Endodermal cell (in vitro differentiated cells): ENCODE measurements at regions not wholly inside any gene's neighbourhood (a gene's known extent, or its start where the extent isn't known, plus 50 kb on each side); places are given as distances from the start of the nearest gene placed in this dataset.

Source experiments
- DNase-seq: peaks from one replicate; pipeline ENCODE4 v3.0.0-alpha.2; 2017
- H3K27ac ChIP-seq: 2 replicates; pipeline ENCODE4 v1.5.1; 2013; ENCODE audit warnings: mild to moderate bottlenecking, low read depth, low read length, moderate library complexity
- H3K27me3 ChIP-seq: 2 replicates; pipeline ENCODE4 v1.6.1; 2013; ENCODE audit warnings: mild to moderate bottlenecking, low read length, moderate library complexity; ENCODE audit not compliant: insufficient read depth, control insufficient read depth, poor library complexity, severe bottlenecking
- H3K36me3 ChIP-seq: 2 replicates; pipeline ENCODE4 v1.7.0; 2013; ENCODE audit warnings: mild to moderate bottlenecking, low read length, moderate library complexity; ENCODE audit not compliant: control insufficient read depth, insufficient read depth
- H3K4me1 ChIP-seq: one replicate; pipeline ENCODE4 v1.7.0; 2013; ENCODE audit warnings: low read length; ENCODE audit not compliant: control insufficient read depth, insufficient read depth
- H3K4me3 ChIP-seq: 2 replicates; pipeline ENCODE4 v1.5.1; 2013; ENCODE audit warnings: mild to moderate bottlenecking, low read length, moderate library complexity
- H3K9ac ChIP-seq: 2 replicates; pipeline ENCODE4 v1.6.1; 2013; ENCODE audit warnings: mild to moderate bottlenecking, low read length, moderate library complexity; ENCODE audit not compliant: poor library complexity, severe bottlenecking; ENCODE audit errors: extremely low read depth
- H3K9me3 ChIP-seq: 2 replicates; pipeline ENCODE4 v1.6.1; 2013; ENCODE audit warnings: mild to moderate bottlenecking, low read length, moderate library complexity; ENCODE audit not compliant: control insufficient read depth
- H3K27ac Mint-ChIP-seq: 2 replicates; pipeline ENCODE4 v1.8.0; 2020; ENCODE audit warnings: mixed read lengths
- H3K27me3 Mint-ChIP-seq: 2 replicates; pipeline ENCODE4 v1.8.0; 2021; ENCODE audit warnings: mild to moderate bottlenecking, mixed read lengths; ENCODE audit not compliant: insufficient read depth
- H3K36me3 Mint-ChIP-seq: 2 replicates; pipeline ENCODE4 v1.8.0; 2020; ENCODE audit warnings: low read depth, mixed read lengths
- H3K4me1 Mint-ChIP-seq: 2 replicates; pipeline ENCODE4 v1.8.0; 2020; ENCODE audit warnings: mixed read lengths
- H3K4me3 Mint-ChIP-seq: 2 replicates; pipeline ENCODE4 v1.8.0; 2020; ENCODE audit warnings: mild to moderate bottlenecking, moderate library complexity, mixed read lengths
- H3K9me3 Mint-ChIP-seq: 2 replicates; pipeline ENCODE4 v1.8.0; 2020; ENCODE audit warnings: mild to moderate bottlenecking, mixed read lengths
- CTCF ChIP-seq: fragments of 200-600 bp; sonication (generic); conservative IDR thresholded peaks from 2 replicates; pipeline ENCODE4 v1.5.0; 2021; ENCODE audit warnings: antibody characterized with exemption, mild to moderate bottlenecking
- WGBS, 2 experiments: methylation state at CpG; one replicate each; pipeline versions ENCODE4 v1.1.5 to v1.1.7; 2013; ENCODE audit warnings: missing lambda C conversion rate in 2 of 2, mixed read lengths in 1 of 2; ENCODE audit not compliant: insufficient coverage in 1 of 2, insufficient read length in 1 of 2; 5-methylcytosine and 5-hydroxymethylcytosine counted together

- Histone ChIP-seq H3K9ac (no peak overlapping the region), H3K4me1 (no peaks in the 10 kb centered on the region), H3K36me3 (no peaks in the 10 kb centered on the region), H3K27ac (no peak overlapping the region), H3K9me3 (no peaks in the 10 kb centered on the region), H3K4me3 (no peak overlapping the region), H3K27me3 (no peaks in the 10 kb centered on the region)
- no peaks in the 10 kb centered on the region for H3K4me1 Mint-ChIP-seq
- H3K4me3 Mint-ChIP-seq = no peak overlapping the region
- DNase-seq = no peak
- no peaks in the 10 kb centered on the region for H3K9me3 Mint-ChIP-seq
- TF ChIP-seq CTCF = no peak
- 94% methylated on average over 14 to 18 of the region's 18 CpGs for WGBS, 2 experiments
- H3K36me3 Mint-ChIP-seq = no peaks in the 10 kb centered on the region
- H3K27ac Mint-ChIP-seq = no peak overlapping the region
- peaks cover 5% of the 10 kb centered on the region for H3K27me3 Mint-ChIP-seq
Measured at GRCh38 chr7:32250471-32251260, 180.5 kb upstream of the PDE1C start.

- DNase-seq = no peak
- no peak overlapping the region for H3K9ac ChIP-seq
- H3K27ac ChIP-seq = no peak overlapping the region
- H3K4me3 ChIP-seq = no peak overlapping the region
- no peaks in the 10 kb centered on the region for H3K27me3 ChIP-seq
- no peaks in the 10 kb centered on the region for H3K36me3 ChIP-seq
- Mint-ChIP-seq H3K36me3 (no peaks in the 10 kb centered on the region), H3K27ac (no peak overlapping the region), H3K4me3 (no peak overlapping the region), H3K4me1 (no peaks in the 10 kb centered on the region), H3K9me3 (no peaks in the 10 kb centered on the region), H3K27me3 (peaks cover 5% of the 10 kb centered on the region)
- 80 to 90% methylated on average over 1 to 2 of the region's 2 CpGs for WGBS, 2 experiments
- no peaks in the 10 kb centered on the region for H3K9me3 ChIP-seq
- no peaks in the 10 kb centered on the region for H3K4me1 ChIP-seq
- TF ChIP-seq CTCF = no peak
Measured at GRCh38 chr7:32250003-32250402, 179.8 kb upstream of the PDE1C start.

- H3K36me3 ChIP-seq = no peaks in the 10 kb centered on the region
- WGBS, 2 experiments = 89 to 90% methylated on average over 2 of the region's 2 CpGs
- peaks cover 5% of the 10 kb centered on the region for H3K27me3 Mint-ChIP-seq
- no peaks in the 10 kb centered on the region for H3K4me1 ChIP-seq
- no peaks in the 10 kb centered on the region for H3K9me3 Mint-ChIP-seq
- H3K9me3 ChIP-seq = no peaks in the 10 kb centered on the region
- no peak for DNase-seq
- H3K9ac ChIP-seq = no peak overlapping the region
- H3K36me3 Mint-ChIP-seq = no peaks in the 10 kb centered on the region
- no peak overlapping the region for H3K27ac Mint-ChIP-seq
- H3K27ac ChIP-seq = no peak overlapping the region
- no peak overlapping the region for H3K4me3 ChIP-seq
- H3K4me1 Mint-ChIP-seq = no peaks in the 10 kb centered on the region
- no peak overlapping the region for H3K4me3 Mint-ChIP-seq
- no peaks in the 10 kb centered on the region for H3K27me3 ChIP-seq
- TF ChIP-seq CTCF = no peak
Measured at GRCh38 chr7:32248522-32248921, 178.3 kb upstream of the PDE1C start.
